GM19238 (cell line): ENCODE measurements at regions not wholly inside any gene's neighbourhood (a gene's known extent, or its start where the extent isn't known, plus 50 kb on each side); places are given as distances from the start of the nearest gene placed in this dataset.

ENCODE experiments used
- DNase-seq: peaks from one replicate; pipeline ENCODE4 v3.0.0; 2011; ENCODE audit warnings: low spot score; ENCODE audit not compliant: insufficient read length

DNA sequence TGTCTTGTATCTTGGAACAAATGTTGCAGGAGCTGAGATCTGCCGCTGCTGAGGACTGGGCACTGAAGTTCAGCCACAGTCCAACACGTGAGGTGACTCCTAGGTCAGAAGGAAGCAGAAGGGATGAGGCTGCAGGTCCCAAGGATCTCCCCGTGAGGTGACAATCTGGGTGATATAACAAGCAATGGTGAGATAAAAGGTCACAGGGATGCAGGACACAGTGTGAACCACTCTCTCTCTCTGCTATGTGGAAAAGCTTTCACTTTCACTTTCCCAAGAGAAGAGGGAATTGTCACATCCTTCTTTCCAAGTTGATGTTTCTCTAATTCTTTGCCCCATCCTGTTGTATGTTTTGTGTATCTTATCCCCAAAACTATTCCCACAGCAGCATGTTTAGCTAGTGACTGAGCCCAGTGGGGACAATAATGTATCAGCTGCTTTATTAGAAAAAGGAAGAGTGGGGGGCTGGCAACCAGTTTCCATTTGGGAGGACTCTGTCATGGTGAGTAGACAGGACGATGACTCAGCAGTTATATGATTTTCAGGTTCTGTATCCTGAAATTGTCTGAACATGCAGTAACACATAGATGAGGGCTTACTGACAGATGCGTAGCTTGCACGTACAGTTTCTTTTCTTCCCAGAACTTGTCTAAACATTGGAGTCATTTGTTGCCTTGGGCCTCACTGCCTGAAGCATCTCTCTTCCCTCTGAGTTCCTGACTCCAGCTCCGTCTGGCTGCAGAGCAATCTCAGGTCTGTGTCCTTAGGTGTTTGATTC is 1415.8 kb upstream of the TENM3 start:
- DNase-seq = no peak

DNA sequence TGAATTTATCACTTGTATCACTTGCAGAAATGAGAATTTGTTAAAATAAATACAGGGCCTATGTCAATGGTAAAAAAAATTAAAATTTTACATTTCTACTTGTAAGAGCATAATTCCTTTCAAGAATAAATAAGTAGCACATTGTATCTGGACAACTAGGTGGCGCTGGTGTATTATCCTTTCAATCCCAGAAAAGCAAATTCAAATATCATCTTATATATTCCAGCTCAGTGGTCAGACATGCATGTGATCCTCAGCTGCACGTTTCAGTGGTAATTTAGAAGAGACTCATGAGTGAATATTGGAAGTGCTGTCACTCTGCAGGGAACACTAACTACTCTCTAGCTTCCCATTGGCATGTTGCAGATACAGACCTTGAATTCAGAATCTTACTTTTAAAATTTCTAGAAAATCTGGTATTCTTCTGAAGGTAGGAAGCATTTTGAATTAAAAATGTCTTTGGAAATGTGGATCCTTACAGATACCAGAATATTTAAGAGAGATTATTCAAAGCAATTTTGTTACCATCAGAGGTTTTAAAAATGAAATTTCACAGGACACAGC is 1414.7 kb upstream of the TENM3 start:
- DNase-seq = no peak

DNA sequence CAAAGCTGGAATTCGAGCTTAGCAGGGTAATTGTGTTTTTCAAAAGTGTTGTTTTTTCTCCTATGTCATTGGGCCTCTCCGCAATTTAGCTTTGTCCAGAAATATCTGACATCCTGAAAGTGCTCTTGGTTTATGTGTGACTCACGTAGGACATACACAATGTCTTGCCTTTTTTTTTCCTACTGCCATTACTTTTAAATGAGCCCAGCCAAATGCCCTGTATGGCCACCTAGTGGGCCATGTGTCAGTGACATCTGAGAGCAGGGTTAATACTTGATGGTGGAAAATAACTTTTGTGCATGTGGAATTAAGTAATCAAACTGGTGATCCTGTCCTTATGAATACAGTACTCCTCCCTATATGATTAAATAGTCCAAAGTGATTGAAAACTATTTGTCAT is 1411.1 kb upstream of the TENM3 start:
- DNase-seq = no peak

DNA sequence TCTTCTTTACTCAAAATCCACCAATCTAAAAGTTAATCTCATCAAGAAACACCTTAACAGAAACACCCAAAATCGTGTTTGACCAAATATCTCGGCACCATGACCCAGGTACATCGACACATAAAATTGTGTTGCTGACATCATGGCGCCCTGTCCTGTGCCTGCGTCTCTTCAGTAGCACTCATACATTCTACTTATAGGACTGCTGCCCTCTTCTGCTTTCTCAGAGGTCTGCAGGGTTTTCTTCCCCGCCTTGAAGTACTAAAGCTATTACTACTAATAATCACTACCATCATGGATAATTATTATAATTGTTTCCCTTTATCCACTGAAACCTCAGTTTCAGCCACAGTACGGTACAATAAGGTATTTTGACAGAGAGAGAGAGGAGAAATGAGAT is 1403.1 kb upstream of the TENM3 start:
- no peak for DNase-seq

DNA sequence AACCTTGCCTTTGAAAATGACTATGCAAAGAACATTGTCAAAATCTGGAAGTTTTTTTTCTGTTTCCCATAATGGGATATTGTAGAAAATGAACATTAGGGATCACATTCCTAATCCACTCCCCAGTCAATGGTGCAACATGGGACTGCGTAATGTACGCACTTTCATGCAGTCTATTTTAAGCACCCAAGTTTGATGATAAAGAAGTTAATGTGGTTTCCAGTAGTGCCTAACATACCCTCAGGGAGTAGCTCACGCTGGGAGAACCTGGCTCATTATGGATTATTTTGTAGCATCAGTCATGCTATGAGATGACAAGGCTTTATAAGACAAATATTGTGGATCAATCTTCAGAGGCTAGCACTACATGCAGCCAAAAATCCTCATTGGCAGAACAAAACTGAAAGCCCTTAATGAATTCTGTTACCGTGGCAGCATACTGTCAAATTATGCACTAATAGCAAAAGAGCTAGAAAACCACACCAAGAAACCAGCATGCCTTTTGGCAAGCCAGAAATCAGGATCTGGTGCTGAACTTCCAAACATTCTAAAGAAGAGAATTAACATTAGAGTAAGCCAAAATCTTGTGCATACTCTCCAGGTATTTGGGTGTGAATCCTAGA is 1392.8 kb upstream of the TENM3 start:
- DNase-seq = no peak

DNA sequence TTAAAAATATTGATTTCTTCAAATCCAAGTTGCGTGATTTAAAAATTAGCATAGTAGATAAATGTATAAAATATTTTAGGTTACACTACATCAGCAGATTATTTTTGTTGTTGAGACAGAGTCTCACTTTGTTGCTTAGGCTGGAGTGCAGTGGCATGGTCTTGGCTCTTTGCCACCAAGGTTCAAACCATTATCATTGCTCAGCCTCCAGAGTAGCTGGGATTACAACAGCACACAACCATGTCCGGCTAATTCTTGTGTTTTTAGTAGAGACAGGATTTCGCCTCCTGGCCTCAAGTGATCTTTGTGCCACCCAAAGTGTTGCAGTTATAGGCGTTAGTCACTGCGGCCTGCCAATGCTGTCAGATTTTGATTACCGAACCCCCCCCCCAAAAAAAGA is 1390.5 kb upstream of the TENM3 start:
- DNase-seq = no peak

DNA sequence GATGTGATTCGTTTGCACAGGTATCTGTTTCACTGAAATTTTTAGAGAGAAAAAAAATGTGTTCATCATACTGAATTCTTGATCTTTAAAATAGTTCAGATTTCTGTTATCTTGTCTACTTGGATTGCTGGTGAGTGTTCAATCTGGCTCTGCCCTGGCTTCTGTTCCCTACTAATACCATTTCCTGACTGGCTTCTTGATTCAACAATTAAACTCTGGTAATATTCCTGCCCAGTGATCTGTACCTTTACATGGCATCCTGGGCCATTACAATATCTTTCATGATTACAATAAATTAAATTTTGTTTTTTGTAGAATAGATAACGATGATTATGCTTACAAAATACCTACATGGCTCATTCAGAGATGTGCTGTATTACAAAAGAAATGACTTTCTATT is 1388.0 kb upstream of the TENM3 start:
- no peak for DNase-seq

DNA sequence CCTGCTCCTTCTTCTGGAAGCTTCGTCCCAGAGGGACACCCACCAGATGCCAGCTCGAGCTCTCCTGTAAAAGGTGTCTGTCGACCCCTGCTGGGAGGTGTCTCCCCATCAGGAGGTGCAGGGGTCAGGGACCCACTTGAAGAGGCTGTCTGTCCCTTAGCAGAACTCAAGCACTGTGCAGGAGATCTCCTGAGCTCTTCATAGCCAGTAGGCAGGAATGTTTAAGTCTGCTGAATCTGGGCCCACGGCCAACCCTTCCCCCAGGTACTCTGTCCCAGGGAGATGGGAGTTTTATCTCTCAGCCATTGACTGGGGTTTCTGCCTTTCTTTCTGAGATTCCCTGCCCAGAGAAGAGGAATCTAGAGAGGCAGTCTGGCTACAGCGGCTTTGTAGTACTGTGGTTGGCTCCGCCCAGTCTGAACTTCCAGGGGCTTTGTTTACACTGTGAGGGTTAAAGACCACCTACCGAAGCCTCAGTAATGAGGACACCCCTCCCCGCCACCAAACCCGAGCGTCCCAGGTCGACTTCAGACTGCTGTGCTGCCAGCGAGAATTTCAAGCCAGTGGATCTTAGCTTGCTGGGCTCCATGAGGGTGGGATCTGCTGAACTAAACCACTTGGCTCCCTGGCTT is 1383.0 kb upstream of the TENM3 start:
- no peak for DNase-seq

DNA sequence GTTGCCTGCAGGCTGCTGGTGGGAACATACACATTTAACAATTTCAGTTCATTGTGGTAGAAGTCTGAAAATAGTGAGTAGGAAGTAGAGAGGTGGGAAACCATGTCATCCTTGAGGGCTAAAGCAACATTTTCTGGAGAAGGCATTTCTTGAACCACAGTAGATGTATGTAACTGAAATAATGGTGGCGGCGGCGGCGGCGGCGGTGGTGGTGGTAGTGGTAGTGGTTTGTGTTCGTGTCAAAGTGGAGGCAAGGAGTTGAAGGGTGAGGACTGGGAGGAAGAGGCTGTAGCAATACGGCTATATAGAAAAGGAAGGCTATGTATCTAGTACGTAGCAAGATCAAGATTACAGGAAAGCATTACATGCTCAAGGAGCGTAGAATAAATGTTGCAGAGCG is 1381.6 kb upstream of the TENM3 start:
- no peak for DNase-seq

DNA sequence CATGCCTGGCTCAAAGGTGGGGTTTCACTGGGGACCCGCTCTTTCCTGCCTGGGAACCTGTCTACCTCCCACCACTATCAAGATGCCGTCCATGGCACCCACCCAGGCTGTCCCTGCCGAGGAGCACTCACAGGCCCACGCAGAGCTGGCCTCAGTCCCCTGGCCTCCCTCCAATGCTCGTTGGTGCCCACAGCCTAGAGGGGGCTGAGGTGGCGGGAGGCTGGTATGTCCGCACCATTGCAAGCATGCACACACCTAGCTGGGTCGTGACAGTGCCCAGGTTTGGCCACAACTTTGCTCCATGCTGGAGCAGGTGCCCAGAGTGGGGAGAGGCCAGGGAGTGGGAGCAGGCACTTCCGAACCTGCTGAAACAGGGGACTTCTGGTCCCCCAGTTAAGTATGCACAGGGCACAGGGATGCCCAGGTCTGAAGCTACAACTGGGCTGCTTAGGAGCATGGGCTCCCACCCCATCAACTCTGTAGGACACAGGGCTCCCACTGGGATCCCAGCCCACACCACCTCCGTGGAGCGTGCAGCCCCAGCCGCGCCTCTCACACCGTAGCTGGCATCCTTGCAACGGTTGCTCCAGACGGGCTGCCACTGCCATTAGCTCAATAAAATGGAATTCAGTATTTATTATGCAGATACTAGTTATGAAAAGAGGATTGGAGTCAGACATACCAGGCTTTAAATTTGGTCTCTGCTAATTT is 1376.1 kb upstream of the TENM3 start:
- DNase-seq = no peak

DNA sequence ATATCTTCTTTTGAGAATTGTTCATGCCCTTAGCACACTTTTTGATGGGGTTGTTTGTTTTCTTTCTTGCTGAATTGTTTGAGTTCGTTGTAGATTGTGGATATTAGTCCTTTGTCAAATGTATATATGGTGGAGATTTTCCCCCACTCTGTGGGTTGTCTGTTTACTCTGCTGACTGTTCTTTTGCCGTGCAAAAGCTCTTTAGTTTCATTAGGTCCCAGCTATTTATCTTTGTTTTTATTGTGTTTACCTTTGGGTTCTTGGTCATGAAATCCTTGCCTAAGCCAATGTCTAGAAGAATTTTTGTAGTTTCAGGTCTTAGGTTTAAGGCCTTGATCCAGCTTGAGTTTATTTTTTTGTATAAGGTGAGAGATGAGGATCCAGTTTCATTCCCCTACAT is 1372.6 kb upstream of the TENM3 start:
- no peak for DNase-seq

DNA sequence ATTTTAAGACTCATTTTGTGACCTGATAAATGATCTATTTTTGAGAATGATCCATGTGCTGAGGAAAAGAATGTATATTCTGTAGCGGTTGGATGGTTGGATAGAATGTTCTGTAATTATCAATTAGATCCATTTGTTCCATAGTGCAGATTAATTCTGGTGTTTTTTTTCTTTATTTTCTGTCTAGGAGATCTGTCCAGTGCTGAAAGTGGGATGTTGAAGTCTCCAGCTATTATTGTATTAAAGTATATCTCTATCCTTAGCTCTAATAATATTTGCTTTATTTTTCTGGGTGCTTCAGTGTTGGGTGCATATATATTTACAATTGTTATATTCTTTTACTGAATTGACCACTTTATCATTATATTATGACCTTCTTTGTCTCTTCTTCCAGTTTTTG is 1344.9 kb upstream of the TENM3 start:
- DNase-seq = no peak

DNA sequence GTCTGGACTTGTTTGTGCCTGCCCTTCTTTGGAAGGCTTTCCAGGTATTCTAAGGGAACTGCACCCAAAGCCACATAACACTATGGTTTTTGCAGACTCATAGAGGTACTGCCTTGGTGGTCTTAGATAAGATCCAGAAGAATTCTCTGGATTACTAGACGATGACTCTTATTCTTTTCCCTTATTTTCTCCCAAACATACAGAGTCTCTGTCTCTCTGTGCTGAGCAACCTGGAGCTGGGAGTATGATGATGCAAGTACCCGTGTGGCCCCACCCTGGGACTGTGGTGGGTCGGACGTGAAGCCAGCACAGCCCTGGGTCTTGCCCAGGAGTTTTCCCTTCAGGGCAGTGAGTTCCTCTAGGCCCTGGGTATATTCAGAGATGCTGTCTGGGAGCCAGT is 1342.4 kb upstream of the TENM3 start:
- DNase-seq = no peak

DNA sequence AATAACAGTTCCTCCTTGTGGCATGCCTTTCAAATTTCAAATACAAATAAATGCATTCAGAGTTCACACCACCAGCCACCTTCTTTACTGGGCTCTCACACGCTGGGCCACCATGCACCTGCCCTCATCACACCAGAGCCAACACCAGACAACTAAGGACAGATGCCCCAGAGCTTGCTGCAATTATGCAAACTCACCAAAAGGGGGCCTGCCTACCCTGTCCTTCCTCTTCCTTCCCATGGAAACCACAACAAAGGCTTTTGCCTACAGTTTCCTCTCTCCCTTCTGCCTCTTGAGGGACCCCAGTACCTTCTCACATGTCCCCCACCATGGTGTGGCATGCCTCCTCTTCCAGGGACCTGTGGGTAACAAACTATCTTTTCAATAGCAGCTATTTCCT is 1333.9 kb upstream of the TENM3 start:
- DNase-seq = no peak

DNA sequence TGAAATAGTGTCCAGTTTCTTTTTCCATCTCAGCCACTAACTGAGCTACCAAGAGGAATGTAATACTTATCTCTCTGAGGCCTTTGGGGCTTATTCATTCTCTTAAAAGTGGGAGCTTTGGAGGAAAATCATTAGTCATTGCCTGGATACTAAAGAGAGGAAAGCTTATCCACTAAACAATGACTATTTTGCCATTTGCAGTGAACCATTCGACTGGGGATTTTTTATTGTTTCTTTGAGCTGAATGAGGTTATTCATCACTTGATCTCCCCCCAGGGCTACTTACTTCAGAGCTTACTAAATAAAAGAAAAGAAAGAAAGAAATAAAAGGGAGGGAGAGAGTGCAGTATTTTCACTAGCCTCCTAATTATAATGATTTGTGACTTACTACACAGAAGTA is 1329.5 kb upstream of the TENM3 start:
- DNase-seq = no peak

DNA sequence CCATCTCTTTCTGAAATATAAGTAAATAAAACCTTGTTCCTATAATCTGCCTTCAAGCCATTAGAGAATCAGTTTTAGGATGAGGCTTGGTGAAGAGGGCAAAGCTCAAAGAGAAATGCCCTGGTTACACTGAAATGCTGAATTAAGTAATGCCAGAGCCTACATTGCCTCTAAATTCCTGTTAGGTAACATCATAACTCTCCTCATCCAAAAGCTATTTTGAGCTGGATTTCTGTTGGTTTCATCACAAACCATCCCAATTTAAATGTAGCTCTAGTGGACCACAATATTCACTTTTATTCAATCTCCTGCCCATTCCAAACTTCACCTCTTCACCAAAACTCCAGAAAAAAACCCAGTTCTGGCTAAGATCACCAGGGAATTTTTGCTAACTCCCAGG is 1319.7 kb upstream of the TENM3 start:
- DNase-seq = no peak

DNA sequence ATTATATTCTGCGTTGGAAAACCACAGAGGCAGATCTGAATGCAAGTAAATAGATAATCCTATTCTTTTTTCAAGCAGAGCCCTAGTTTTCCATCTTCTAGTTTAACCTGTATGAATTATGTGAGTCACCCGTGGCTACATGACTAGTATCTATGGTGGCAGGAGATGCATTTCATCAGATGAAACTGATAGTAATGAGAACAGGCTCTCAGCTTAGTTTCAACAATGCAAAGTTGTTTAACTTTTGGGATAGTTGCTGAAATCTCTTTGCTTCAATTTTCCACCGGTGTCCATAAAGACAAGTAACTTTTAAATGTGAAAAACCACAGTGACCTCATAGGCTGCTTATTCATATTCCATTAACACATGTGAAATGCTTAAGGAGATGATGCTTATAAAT is 1317.4 kb upstream of the TENM3 start:
- no peak for DNase-seq

DNA sequence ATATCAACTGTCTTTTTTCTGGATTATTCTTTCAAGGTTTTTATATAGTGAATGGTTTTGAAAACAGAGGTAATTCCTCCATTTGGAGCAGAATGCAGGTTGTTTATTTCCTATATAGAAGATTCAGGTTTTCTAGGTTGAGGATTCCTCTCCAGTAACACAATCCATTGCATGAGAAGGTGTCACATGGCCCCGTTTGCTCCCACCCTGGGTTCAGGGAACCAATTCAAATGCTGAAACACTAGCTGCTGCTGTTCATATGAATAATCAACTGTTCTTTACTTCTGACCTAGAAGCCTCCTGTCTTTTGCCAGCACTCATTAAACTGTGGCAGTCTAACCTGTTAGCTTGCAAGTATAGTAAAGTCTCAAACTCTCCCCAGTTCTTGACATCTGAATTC is 1316.9 kb upstream of the TENM3 start:
- no peak for DNase-seq

DNA sequence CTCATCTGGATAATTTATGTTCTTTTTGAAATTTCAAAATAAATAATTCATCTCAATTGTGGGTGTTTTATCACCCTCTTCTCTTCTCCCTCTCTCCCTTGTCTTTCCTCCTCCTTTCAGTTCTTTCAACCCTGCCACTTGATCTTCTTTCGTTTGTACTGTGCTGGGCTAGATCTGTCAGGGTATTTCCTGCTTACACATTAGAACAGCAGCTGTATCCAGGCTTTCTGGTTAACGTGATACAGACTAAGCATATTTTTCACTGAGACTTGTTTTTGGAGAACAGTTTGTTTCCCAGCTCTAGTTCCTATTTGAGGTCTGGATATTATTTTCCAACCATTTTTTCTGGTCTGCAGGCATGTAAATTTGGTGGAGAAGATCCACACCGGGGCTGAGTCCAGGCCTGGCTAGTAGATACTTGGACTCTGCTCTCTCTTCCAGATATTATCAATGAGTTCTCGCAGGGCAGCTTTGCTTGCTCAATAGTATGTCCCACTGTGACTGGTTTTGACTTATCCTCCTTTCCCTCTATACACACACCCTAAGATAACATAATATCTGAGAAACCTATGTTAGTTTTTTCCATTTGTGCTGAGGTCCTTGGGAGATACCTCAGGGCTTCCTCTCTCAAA is 1310.7 kb upstream of the TENM3 start:
- DNase-seq = no peak

DNA sequence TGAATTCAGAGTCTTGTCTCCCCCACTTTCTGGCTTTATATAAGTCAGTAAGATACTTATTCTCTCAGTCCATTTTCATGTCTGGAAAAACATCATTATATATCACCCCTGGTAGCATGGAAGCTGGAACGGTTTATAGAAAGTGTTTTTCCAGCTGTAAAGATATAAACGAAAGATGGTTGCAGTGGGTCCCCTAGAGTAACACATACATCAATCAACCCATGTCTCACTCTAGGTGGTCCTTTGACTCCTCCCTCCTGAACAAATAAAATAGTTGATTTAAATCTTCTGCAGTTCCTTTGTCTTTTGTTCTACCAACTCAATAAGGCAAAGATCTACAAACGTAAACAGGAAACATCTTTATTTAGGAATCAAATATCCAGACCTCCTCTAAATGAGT is 1306.1 kb upstream of the TENM3 start:
- DNase-seq = no peak

DNA sequence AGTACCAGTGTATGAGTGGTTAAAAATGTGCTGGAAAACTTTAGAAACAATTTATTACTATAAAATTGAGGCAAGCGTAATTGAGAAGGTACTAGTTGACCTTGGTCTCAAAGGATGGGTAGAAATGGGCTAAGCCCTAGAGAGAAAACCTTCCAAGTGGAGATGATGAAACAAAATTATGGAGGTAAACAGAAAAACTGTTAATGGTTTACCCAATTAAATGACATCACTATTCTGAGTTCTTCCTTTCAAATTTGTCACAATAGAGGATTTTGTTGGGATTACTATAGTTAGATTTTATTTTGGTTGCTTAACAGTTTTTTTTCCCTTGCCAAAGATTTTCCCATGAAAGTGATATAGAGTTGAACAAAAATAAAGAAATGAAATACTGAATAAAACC is 1302.5 kb upstream of the TENM3 start:
- no peak for DNase-seq
